Naive B cell (primary cell): ENCODE measurements at regions not wholly inside any gene's neighbourhood (a gene's known extent, or its start where the extent isn't known, plus 50 kb on each side); places are given as distances from the start of the nearest gene placed in this dataset.
"Not testable (repeated sequence)": the region's sequence is repeated elsewhere in the genome, so short reads cannot be mapped to it uniquely, and the experiment has no call there.

Experiments used
- ATAC-seq, 2 donors: fragments of 150-1000 bp; cut with Tn5 transposase; 2 replicates each; pipeline ENCODE4 v1.10.0; 2021; ENCODE audit warnings: low read depth in 2 of 2, mild to moderate bottlenecking in 2 of 2, moderate library complexity in 2 of 2
- DNase-seq: peaks from one replicate; pipeline ENCODE4 v3.0.0; 2022
- H3K27ac Mint-ChIP-seq, 6 donors: one replicate each; pipeline ENCODE4 v1.8.0; 2020 to 2022; ENCODE audit warnings: mild to moderate bottlenecking in 6 of 6, mixed read lengths in 6 of 6, moderate library complexity in 5 of 6, inconsistent platforms in 2 of 6
- H3K27me3 Mint-ChIP-seq, 3 donors: one replicate each; pipeline ENCODE4 v1.8.0; 2021 to 2022; ENCODE audit warnings: mixed read lengths in 3 of 3, mild to moderate bottlenecking in 1 of 3
- H3K36me3 Mint-ChIP-seq, 2 donors: one replicate each; pipeline ENCODE4 v1.8.0; 2020 to 2022; ENCODE audit warnings: mixed read lengths in 2 of 2, inconsistent platforms in 1 of 2, mild to moderate bottlenecking in 1 of 2
- H3K4me1 Mint-ChIP-seq, 3 donors: one replicate each; pipeline ENCODE4 v1.8.0; 2020 to 2022; ENCODE audit warnings: mixed read lengths in 3 of 3, inconsistent platforms in 1 of 3, mild to moderate bottlenecking in 1 of 3, moderate library complexity in 1 of 3
- H3K4me3 Mint-ChIP-seq, 8 donors: one replicate each; pipeline ENCODE4 v1.8.0; 2020 to 2022; ENCODE audit warnings: mild to moderate bottlenecking in 8 of 8, mixed read lengths in 8 of 8, moderate library complexity in 8 of 8, inconsistent platforms in 2 of 8
- H3K9me3 Mint-ChIP-seq, 7 donors: one replicate each; pipeline ENCODE4 v1.8.0; 2020 to 2022; ENCODE audit warnings: mixed read lengths in 7 of 7, mild to moderate bottlenecking in 5 of 7, inconsistent platforms in 2 of 7, moderate library complexity in 1 of 7

DNA sequence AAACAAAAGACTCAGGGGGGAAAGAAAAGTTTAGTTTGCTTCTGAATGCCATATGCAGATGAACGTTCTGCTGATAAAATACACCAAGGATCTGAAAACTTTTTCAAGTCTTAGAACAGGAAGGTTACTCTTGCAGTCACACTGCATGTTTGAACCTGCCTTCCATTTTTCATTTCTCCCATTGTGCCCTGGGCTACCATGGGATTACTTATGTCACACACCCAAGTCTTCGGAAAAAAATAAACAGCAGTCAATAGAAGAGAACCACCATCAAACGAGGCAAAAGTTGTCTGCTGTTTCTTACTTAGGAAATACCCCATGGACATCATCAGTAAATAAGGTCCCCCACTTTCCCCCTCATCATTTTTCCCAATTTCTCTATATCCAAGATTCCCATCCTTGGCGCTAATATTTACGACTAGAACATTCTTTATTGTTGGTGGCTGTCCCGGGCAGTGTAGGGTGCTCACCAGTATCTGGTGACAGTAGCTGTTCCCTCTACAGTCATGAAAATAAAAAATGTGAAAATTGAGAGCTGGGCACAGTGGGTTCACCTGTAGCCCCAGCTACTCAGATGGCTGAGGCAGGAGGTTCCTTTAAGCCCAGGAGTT, 202.5 kb downstream of the BCAS1 start:
- Mint-ChIP-seq H3K27me3 (no peaks in the 10 kb centered on the region), H3K36me3 (no peaks in the 10 kb centered on the region), H3K9me3 (no peaks in the 10 kb centered on the region), H3K4me3 (peak overlapping the region in 7 of 8 donors; percentile 24 to 90 (median 76)), H3K27ac (peak overlapping the region; percentile 82 to 99 (median 93)), H3K4me1 (peaks cover 45 to 78% (median 60%) of the 10 kb centered on the region in 3 donors)
- DNase-seq (no peak), ATAC-seq (no peak)

DNA sequence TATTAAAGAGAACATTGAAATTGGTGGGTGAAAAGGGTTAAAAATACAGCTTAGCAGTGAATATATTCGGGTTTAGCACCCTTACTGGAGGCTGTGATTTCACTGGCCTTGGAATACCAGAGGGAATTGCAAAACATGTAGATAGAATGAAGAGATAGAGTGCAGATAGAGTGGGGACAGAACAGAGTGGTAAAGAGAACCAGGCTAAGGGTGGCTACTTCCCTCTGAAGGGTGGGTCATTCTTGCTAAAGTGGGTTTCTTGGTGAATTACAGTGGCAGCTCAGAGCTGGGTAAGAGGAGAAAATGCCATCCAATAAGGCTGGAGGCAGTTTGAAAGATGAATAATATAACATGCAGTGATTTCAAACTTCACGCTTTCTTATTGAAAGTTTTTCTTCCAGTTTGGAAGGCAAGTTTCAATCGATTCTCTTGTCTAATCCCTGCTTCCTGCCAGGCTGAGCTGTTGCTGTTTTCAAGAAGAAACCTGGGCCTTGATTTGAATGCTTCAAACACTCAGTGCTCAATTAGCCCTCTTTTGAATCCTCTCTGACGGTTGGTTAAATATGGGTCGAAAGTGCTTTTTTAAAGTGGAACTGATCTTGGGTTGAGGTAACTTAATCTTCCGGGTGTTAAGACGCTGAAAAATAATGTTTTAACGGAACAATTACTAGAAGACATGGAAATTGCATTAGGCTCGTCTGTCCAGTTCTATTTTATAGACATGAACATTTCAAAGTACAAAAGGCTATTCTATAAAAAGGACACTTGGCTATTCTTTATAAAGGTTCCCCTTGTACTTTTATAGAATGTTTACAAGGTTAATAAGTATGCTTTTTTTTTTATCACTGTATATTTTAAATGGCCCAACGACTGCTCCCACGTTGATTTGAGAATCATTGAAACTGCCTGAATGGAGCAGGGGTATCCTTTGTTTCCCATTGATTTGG, 203.3 kb downstream of the BCAS1 start:
- ATAC-seq (peak; percentile 19 to 47), DNase-seq (peak; percentile 27)
- no peaks in the 10 kb centered on the region for H3K36me3 Mint-ChIP-seq
- H3K27me3 Mint-ChIP-seq: no peaks in the 10 kb centered on the region
- no peaks in the 10 kb centered on the region for H3K9me3 Mint-ChIP-seq
- peaks cover 42 to 72% (median 59%) of the 10 kb centered on the region in 3 donors for H3K4me1 Mint-ChIP-seq
- peak overlapping the region; percentile 82 to 99 (median 93) for H3K27ac Mint-ChIP-seq
- peak overlapping the region; percentile 24 to 90 (median 71) for H3K4me3 Mint-ChIP-seq

DNA sequence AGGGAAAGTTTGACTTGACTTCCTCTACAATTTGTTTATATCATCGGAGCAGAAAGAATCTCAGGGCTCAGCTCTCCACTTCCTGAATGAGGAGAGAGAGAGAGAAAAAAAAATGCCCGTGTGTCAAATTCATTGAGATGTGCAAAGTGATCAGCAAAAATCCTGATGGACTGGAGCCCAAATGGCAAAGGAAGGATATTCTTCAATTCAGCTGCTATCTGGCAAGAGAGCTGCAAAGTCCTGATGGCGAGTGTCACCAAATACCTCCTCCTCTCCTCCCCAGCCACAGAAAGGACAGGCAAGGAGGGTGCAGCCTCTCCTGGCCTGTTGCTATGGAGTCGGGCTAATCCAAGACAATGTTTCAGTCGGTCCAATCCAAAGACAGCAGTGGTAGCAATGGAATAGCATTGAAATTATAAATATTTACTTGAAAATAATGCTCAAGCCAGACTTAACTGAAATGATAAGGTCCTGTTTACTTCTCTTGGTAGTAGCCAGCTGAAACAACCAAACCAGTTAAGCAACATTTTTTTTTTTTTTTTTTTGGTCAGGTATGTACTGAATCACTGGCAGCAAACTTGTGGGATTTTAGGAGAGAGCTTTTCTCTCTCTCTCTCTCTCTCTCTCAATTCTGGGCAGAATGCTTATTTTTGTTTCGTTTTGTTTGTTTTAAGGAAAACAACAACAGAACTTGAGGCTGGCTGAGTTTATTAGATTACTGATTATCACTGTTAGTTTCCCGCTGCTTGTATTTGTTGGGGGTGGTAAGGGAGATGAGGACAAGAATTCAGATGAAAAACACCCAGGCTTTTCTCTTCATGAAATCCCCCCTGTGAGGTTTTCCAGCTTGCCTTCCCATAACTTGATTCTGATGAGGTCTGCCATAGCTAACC, 204.2 kb downstream of the BCAS1 start:
- DNase-seq (peak; percentile 38), ATAC-seq (peak; percentile 32 to 50)
- Mint-ChIP-seq H3K27me3 (no peaks in the 10 kb centered on the region), H3K4me3 (peak overlapping the region; percentile 28 to 90 (median 76)), H3K9me3 (no peaks in the 10 kb centered on the region), H3K4me1 (peaks cover 40 to 64% (median 56%) of the 10 kb centered on the region in 3 donors), H3K36me3 (no peaks in the 10 kb centered on the region), H3K27ac (peak overlapping the region; percentile 82 to 99 (median 94))

DNA sequence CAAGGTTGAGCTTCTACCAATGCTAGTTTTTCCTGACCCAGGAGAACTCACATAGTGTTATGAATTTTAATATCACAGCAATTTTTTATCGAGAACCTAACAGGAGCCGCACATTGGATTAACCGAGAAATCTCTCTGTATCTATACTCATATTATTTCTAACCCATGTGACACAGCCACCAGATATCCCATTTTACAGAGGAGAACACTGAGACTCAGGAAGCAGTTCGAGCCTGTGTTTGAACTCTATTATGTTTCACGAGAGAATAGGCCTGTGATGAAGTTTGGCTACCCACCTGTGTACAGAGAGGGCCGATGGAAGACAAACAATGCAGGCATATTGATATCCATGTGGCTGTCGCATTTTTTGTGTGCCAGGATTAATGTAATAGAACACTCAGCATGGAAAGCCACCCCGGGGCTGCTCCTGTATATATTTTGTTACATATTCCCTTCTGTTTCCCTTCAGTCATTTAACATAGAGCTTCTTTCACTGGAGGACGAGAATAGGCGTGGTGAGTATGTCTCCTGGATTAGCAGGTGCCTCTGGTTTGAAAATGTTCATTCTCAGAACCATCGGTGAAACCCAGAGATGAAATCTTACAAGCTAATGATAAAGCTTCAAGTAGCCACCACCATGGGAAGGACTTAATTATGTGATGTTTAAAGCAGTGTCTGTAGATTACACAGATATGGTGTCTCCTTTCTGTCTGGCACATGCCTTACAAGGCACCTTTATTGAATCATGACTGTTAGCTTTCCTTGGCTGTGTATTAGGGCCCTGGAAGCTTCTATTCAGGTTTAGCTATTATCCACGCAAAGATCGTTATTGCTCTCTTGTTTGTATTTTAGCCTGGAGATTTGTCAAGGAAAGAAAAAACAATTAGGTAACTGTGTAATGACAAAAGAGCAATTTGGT, 205.4 kb downstream of the BCAS1 start:
- not testable (repeated sequence) for H3K27me3 Mint-ChIP-seq, DNase-seq, ATAC-seq, H3K36me3 Mint-ChIP-seq, H3K9me3 Mint-ChIP-seq
- Mint-ChIP-seq H3K4me1 (peaks cover 37 to 58% (median 56%) of the 10 kb centered on the region in 3 donors), H3K27ac (peak overlapping the region; percentile 82 to 99 (median 94)), H3K4me3 (peak overlapping the region in 7 of 8 donors; percentile 28 to 90 (median 74))

DNA sequence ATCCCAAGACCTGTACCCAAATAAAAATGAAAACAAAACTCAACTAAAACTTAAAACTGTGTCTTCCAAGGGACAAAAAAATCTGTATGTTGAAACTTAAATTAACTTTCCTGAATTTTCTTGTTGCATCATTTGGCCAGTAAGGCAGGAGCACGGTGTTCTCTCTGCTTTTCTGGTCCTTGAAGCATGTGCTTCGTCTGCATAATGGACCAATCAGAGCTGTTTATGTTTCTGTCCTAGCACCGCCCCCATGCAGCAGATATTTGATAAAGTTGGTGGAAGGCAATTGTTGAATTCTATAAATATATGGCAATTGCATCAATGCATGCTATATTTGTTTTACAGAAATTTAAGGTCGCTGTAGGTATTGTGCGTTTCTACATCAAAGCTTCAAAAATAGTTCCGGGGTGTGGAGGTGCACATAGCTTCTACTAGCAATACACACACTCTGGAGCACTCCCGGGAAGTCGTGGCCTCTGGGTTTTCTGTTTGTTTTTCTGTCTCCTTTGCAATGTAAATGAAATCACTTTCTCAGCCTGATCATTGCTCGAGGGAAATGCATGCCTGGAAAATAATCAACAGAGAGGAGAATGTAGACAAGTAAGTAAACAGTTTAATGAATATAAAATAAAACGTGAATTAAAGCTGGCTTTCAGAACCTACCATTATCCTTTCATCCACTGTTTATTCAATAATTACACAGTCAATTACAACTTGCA, 206.3 kb downstream of the BCAS1 start:
- Mint-ChIP-seq H3K4me1 (peaks cover 30 to 50% (median 49%) of the 10 kb centered on the region in 3 donors), H3K4me3 (peak overlapping the region in 1 of 8 donors; percentile 10), H3K27ac (peak overlapping the region in 3 of 6 donors; percentile 12 to 49 (median 12))
- not testable (repeated sequence) for DNase-seq, H3K36me3 Mint-ChIP-seq, H3K9me3 Mint-ChIP-seq, ATAC-seq, H3K27me3 Mint-ChIP-seq

DNA sequence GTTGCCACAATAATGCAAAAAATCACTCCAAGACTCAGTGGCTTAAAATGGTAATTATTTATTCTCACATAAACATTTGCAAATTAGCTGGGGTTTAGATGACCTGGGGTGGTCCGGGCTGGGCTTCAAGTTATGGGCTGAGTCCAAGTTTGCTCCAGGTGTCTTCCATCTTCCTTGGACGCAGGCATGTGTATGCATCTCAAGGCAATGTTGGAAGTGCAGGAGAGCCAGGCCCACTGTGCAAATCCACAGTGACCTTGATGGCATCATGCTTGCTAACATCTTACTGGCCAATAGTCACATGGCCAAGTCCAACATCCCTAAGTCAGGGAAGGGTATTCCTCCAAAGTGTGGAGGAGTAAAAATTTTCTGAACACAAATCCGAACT, 206.9 kb downstream of the BCAS1 start:
- DNase-seq, H3K27ac Mint-ChIP-seq, H3K27me3 Mint-ChIP-seq, H3K36me3 Mint-ChIP-seq, H3K9me3 Mint-ChIP-seq, H3K4me3 Mint-ChIP-seq, ATAC-seq: not testable (repeated sequence)
- peaks cover 30 to 50% (median 48%) of the 10 kb centered on the region in 3 donors for H3K4me1 Mint-ChIP-seq

DNA sequence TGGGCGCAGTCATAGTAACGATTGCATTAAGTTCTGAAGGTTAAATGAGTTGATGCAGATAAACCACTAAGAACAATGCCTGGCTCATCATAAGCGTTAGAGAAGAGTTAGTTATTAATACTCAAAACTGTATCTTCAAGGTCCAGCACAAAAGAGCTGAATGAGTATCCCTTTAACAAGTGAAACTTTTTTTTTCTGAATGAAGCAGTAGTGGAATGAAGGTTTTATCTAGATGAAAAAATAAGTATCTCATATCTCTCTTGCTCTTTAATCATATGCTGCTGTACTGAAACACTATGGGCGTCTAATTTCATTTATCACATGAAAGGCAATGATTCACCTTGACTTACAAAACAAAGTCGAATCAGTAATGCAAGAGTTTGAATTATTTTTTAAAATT, 207.4 kb downstream of the BCAS1 start:
- peak overlapping the region in 1 of 6 donors; percentile 50 for H3K27ac Mint-ChIP-seq
- not testable (repeated sequence) for DNase-seq

DNA sequence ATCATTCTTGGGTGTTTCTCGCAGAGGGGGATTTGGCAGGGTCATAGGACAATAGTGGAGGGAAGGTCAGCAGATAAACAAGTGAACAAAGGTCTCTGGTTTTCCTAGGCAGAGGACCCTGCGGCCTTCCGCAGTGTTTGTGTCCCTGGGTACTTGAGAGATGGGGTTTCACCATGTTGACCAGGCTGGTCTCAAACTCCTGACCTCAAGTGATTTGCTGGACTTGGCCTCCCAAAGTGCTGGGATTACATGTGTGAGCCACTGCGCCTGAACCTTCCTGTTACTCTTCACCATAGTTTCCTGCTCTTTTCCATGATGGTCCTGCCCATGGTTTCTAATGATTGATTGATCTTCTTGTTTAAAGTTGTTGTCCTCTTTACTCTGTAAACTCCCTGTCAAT, 207.9 kb downstream of the BCAS1 start:
- H3K36me3 Mint-ChIP-seq, H3K27me3 Mint-ChIP-seq, H3K4me3 Mint-ChIP-seq, ATAC-seq, H3K9me3 Mint-ChIP-seq, DNase-seq: not testable (repeated sequence)
- Mint-ChIP-seq H3K4me1 (peaks cover 23 to 42% (median 40%) of the 10 kb centered on the region in 3 donors), H3K27ac (peak overlapping the region in 1 of 6 donors; percentile 72)

More for the DNA sequence above, 207.4 kb downstream of the BCAS1 start:
- not testable (repeated sequence) for H3K27me3 Mint-ChIP-seq, H3K9me3 Mint-ChIP-seq, ATAC-seq, H3K36me3 Mint-ChIP-seq, H3K4me3 Mint-ChIP-seq
- H3K4me1 Mint-ChIP-seq: peaks cover 29 to 48% (median 46%) of the 10 kb centered on the region in 3 donors

DNA sequence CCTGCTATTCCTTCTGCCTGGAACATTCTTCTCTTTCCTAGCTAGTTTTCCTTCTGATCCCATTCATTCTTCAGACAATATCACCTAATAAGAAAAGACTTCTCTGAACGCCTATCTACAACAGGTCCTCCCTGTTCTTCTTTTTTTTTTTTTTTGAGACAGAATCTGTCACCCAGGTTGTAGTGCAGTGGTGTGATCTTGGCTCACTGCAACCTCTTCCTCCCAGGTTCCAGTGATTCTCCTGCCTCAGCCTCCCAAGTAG, 208.3 kb downstream of the BCAS1 start:
- not testable (repeated sequence) for ATAC-seq, H3K27me3 Mint-ChIP-seq, H3K9me3 Mint-ChIP-seq, DNase-seq, H3K4me3 Mint-ChIP-seq, H3K36me3 Mint-ChIP-seq
- H3K27ac Mint-ChIP-seq: peak overlapping the region in 2 of 6 donors; percentile 72 to 79
- H3K4me1 Mint-ChIP-seq: peaks cover 19 to 38% (median 36%) of the 10 kb centered on the region in 3 donors

DNA sequence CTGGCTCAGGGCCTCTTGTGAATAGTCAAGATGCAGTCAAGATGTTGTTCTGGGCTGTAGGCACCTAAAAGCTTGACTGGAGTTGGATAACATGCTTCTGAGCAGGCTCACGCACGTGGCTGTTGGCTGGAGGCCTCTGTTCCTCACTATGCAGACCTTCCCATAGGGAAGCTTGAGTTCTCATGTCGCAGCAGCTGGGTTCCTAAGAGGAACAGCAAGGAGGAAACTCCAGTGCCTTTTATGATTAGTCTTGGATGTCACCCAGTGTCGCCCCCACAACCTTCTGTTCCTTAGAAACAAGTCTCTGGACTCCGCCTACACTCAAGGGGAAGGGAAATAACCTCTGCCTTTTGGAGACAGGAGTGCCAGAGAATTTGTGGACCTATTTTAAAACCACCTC, 210.7 kb downstream of the BCAS1 start:
- Mint-ChIP-seq H3K4me1 (peaks cover 14 to 32% (median 31%) of the 10 kb centered on the region in 3 donors), H3K36me3 (no peaks in the 10 kb centered on the region), H3K4me3 (no peak overlapping the region), H3K27me3 (no peaks in the 10 kb centered on the region), H3K27ac (no peak overlapping the region), H3K9me3 (no peaks in the 10 kb centered on the region)
- no peak for ATAC-seq
- no peak for DNase-seq

DNA sequence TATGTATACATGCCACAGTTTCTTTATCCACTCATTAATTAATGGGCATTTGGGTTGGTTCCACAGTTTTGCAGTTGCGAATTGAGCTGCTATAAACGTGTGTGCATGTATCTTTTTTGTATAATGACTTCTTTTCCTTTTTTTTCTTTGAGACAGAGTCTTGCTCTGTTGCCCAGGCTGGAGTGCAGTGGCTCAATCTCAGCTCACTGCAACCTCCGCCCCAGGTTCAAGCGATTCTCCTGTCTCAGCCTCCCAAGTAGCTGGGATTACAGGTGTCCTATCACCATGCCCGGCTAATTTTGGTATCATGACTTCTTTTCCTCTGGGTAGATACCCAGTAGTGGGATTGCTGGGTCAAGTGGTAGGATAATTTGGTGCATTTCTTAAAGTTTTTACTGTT, 211.4 kb downstream of the BCAS1 start:
- not testable (repeated sequence) for H3K27ac Mint-ChIP-seq, H3K4me3 Mint-ChIP-seq, H3K9me3 Mint-ChIP-seq, H3K36me3 Mint-ChIP-seq, ATAC-seq, H3K27me3 Mint-ChIP-seq, DNase-seq
- peaks cover 14 to 31% (median 24%) of the 10 kb centered on the region in 3 donors for H3K4me1 Mint-ChIP-seq

DNA sequence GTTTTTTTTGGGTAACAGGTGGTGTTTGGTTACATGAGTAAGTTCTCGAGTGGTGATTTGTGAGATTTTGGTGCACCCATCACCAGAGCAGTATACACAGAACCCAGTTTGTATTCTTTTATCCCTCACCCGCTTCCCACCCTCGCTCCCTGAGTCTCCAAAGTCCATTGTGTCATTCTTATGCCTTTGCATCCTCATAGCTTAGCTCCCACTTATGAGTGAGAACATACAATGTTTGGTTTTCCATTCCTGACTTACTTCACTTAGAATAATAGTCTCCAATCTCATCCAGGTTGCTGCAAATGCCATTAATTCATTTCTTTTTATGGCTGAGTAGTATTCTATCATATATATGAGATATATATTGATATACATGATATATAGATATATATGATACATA, 211.9 kb downstream of the BCAS1 start:
- H3K4me3 Mint-ChIP-seq, ATAC-seq, DNase-seq, H3K27me3 Mint-ChIP-seq, H3K27ac Mint-ChIP-seq, H3K36me3 Mint-ChIP-seq, H3K9me3 Mint-ChIP-seq: not testable (repeated sequence)
- peaks cover 14 to 31% (median 19%) of the 10 kb centered on the region in 3 donors for H3K4me1 Mint-ChIP-seq
